ENCODE measurements at regions not wholly inside any gene's neighbourhood (a gene's known extent, or its start where the extent isn't known, plus 50 kb on each side); places are given as distances from the start of the nearest gene placed in this dataset.
"Not testable (repeated sequence)": the region's sequence is repeated elsewhere in the genome, so short reads cannot be mapped to it uniquely, and the experiment has no call there.

DNA sequence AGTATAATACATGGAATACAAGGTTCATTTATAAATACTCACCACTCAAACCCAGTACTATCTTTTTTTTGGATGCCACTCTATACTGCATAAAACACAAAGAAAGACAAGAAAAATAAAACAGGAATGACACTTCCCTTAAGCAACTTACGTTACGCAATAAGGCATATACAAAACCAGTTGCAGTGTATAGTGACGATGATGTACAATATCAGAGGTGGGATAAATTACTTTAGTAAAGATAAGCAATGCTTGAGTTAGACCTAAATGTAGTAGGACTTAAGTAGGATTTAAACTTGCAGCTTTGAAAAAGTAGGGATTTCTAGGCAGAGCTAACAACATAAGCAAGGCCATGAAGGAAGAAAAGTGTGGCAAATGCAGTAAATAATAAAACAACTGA is 374.9 kb downstream of the SPRY2 start:
- no peak for DNase-seq

DNA sequence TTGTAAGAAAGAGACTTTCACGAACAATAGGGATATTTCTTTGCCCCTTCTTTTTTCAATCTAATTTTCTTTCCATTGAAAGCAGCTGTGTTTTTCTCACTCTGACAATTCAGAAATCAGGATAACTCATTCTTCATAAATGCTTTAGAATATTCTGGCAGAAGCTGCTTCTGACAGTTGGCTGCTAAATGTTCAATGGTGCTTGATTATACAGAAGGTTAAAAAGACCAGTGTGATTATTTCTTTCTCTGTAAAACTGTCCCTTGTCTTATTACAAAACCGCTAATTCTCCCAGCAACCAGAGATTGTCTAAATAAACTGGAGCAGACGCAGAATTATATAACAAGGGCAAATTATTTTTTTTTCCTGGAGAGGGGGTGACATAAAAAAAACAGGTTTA is 394.4 kb downstream of the SPRY2 start:
- no peak for DNase-seq

DNA sequence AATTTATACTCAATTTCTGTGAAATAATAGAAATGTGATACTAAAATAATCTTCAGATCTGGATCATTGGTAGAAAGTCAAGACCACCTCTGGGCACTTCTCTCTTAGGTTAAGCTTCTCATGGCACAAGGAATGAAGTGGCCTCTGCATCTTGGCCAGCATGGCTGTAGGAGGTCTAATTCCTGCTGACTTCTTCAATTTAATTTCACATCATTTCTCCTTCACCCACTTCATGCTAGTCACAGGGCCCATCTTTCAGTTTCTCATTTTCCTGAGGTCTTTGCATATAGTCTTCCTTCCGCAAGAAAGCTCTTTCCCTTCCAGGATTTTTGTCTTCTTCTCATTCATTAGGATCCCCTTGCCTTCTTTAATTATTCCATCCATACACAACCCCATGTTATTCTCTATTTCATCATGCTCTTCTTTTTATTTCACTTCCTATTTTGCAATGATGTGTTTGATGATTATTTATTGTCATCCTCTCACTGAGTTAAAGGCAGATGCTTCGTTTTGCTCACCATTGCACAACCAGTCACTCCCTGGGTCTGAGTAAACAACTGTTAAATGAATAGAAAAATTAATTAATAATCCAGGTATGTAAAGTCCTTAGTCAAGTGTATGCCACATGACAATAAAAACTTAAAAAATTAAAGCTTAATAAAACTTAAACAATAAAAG is 397.4 kb downstream of the SPRY2 start:
- no peak for DNase-seq

DNA sequence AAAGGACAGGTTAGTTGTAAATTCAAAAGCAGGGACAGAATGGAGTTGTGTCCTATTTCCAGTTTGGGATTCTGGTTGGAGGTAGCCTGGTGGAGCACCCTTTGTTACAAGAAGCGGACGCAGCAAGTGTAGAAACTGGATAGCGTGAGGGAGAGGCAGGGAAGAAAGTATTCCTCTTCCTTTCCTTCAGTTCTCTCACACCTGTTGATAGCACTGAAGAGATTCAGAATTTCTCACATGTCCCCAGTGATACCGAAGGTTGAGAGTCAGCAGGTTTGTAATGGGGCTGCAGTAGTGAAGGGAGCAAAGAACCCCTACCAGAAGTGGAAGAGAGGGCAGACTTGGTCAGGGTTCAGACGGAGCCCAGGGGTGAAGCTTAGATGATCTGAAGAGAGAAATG is 399.2 kb downstream of the SPRY2 start:
- no peak for DNase-seq

DNA sequence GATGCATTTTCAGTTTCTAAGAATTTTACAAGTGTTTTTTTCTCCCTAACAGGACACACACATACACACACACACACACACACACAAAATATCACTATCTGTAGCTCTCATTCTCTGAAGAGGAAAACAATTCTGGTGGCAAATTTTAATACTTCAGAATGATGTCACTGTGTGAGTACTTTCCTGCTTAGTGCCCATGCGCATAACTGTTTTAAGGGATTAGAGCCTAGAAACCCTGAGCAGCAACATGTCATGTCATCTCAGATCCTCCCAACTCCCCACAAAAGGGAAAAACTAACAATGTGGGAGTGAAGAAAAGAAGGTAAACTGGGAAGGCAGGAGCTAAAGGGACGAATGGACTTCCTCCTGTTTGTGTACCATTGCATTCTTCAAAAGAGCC is 401.2 kb downstream of the SPRY2 start:
- DNase-seq = no peak

DNA sequence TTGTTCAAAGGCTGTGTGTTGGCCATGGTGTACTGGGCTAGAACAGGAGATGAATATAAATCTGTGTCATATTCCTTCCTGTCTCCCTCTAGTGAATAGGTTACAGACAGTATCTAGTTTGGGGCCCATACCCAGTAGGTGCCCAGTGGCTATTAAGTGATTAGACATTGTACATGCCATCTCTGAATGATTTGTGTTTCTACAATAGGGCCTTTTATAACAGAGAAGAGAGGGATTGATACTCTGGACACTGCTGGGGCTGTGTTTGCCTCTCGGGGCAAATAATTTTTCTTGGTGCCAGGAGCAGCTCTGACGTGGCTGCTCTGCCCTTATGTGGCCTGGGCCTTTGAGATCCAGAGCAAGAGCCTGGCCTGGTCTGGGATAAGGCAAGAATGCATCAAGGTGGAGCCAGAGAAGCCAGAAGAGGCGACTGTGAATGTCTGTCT is 403.1 kb downstream of the SPRY2 start:
- DNase-seq = no peak

DNA sequence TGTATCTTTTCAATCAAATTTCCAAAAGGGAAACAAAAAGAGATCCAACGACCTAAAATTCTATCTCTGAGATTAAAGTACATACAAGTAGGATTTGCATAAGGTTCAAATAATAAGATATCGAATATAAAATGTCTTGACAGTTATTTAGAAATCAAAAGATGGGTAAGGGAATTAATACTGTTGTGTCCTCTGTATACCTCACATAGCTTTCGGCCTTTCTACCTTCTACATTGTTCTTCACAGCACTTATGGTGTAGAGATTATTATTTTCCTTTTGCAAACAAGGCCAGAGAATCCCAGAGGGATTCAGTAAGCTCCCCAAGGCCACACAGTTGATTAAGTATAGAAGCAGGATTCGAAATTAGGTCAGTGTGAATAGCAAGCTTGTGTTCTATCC is 403.6 kb downstream of the SPRY2 start:
- DNase-seq = no peak

DNA sequence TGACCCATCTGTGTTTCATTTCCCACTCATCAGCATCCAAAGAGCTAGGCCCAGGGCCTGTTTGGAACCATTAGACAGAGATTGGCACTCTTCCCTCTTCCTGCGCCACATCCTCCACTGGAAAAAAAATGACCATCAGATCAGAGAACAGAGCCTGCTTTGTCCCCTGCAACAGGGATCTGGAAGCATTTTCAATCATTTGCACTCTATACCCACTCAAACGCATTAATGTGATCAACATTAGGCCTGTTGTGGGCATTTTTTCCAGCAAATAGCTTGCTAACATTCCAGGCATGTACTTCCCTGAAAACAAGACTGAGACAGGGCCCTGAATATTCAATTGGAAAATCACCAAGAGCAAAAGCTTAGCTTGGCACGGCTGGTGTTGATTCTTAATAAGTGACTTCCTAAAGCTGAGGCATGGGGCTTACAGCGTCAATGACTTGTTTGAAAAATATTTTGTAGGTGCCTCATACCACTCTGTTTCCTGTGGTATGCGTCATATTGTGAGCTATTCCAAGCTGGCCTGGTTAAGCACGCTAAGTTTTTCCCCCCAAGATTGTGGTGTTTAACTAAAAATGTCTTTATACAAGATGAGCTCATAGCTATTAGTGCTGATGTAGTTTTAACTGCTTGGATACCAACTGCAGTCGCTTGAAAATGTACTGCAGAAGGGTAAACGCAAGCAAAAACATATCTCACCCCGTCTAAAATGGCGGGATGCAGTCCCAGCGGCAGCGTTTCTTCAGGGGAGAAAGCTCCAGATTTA is 404.4 kb downstream of the SPRY2 start:
- no peak for DNase-seq

DNA sequence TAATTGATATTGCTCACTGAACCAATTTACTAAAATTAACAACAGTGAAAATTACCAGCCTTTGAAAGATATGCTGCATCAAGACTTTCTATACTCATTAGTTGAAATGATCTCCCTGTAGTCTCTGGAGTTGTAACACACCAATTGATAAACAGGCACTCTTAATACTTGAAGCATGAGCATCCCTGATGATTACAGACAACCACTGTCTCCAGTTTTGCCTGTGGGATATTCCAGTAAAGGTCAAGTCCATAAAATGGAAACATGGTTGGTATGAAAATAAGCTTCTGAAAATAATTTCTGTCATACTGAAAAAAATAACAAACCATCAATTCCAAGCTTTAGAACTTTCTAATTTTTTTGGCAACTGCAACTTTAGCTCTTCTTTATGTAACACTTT is 405.8 kb downstream of the SPRY2 start:
- DNase-seq = no peak

DNA sequence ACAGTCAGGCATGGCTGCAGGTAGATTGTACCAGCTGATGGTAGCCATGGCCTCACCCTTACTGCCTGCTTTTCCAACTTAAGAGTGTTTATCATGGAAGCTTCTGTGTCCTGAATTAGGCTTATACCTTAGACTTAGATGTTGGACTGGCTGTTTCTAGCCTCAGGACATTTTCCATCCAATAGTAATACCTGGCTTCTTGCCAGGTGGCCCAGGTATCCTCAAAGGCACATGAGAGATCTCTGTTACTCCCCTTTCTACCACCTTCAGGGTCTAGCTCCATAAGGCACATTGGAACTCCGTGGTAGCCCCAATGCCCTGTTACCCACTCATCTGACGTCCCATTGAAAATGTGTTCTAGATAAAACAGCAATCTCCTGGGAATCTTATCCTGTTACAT is 407.5 kb downstream of the SPRY2 start:
- DNase-seq = no peak

DNA sequence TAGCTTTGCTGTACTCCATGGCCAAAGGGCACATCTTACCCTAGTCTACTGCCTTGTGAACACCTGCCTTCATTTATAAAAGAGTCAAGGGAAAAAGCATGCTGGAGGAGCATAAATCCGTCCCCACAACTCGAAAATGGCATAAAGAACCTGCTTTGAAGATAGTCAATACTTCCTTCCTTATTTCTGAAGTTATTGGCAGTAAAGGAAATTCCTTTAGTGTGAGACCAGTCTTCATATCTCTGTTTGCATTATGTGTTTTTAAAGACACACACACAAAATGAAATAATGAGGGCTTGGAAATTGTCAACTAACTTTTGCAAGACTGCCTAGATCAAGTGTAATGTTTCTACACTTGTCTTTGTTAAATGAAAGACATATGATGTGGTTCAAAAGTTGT is 408.4 kb downstream of the SPRY2 start:
- DNase-seq = no peak

DNA sequence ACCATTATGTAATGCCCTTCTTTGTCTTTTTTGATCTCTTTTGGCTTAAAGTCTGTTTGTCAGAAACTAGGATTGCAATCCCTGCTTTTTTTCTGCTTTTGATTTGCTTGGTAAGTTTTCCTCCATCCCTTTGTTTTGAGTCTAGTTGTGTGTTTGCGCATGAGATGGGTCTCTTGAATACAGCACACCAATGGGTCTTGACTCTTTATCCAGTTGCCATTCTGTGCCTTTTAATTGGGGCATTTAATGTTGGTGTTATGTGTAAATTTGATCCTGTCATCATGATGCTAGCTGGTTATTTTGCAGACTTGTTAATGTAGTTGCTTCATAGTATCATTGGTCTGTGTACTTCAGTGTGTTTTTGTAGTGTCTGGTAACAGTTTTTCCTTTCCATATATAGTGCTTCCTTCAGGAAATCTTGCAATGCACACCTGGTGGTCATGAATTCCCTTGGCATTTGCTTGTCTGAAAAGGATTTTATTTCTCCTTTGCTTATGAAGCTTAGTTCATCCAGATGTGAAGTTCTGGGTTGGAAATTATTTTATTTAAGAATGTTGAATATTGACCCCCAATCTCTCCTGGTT is 416.9 kb downstream of the SPRY2 start:
- not testable (repeated sequence) for DNase-seq

DNA sequence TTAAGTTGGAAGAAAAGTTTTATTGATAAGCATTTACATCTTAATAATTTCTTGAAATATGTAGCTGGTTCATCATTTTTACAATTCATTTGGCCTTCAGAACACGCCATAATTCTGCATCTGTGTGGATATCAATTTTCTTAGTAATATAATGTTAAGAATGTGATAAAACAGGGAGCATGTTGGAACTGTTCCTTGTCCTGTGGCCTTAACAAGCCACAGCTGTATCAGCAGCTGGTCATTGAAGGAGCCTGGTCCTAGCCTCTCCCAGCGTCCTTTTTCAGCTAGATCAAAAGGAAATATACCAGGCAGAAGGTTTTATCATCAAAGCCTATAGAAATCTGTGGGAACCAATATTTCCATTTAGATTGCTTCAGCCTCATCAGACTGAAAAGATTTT is 421.8 kb downstream of the SPRY2 start:
- DNase-seq = no peak

DNA sequence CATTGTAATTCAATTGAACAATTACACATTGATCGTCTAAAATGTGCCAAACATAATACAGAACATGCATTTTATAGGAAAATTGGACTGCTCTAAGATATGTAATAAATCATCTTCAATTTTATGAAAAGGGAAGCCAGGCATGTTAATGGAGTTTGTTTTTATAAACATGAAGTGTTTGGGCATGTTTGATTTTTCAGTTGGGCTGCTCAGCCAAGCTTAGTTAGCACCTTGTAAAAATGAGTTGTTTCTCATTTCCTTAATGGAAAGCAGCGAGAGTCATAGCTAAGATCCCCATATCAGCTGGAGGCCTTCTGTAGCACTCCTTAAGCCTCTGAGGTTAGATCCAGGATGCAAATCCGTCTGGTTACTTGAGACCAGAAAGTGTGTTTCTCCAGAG is 422.3 kb downstream of the SPRY2 start:
- no peak for DNase-seq

DNA sequence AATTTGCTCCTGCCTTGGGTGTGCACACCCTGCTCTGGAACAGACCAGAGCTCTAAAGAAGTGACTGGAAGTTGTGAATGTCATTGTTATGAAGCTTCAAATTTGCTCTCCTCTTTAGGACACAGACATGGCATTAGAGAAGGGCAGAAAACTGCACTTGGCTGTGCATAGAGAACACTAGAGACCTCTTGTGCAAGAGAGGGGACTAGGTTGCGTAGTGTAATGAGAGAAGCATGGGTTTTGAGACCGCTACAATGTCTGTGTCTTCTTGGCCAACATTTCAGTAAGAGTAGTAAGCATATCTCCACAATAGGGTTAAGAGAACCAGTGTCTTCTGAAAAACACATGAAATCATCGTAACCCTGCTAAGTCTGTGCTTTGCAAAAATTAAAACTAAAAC is 423.3 kb downstream of the SPRY2 start:
- no peak for DNase-seq

DNA sequence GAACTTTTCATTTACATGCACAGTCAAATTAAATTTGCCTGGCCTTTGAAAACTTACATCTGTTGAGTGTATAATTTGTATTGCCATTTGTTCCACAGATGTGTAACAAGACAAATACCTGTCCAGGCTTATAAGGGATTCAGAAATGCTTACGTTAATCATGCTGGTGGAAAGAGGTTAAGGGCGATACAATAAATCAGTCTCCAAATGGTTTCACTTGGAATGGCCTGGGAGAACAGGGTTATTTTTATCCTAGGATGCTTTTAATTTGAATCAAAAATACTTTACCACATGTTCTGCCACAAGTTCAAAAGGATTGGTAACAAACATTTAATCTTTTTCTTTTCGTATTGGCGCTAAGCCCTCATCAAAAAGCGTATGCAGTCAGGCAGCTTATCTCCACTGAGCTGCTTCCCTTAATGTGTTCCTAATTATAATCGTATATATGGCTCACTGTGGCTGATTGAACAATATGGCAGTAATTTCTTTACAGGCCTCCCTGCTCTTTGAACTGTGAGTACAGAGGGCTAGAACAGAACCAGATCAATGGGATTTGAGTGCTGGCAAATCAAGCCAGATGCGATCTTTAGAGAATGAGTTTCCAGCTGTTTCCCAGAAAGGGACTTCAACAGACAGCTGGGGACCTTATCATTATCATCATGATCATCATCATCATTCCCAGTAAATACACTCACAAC is 425.7 kb downstream of the SPRY2 start:
- DNase-seq = no peak

DNA sequence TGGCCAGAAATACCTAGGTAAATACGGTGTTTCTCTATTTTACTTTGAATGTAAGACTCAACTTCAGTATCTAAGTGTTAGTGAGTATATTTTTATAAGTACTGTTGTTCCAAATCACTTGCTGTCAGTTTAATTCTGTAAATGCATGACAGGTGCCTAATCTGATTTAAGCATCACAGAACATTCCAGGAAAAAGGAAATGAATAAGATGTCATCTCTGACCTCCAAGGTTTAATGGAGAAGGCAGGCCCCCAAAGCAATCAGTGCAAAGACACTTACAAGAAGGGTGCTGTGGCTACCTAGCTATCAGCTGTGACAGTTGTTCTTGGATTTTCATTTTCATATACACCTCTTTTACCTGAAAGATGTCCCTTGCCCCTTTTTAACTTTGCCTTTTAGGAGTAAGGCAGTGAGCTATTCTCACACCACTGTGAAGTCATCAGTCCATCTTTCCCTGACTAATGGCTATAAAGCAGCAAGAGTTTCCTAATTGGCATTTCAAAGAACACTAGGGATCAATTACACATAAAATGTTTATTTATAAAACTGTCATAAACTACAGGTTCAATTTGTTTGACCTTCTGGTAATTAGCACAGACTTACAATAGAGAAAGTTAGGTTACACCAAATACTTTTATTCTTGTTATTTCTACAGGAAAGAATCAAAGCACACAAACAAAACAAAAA is 427.6 kb downstream of the SPRY2 start:
- DNase-seq = no peak

DNA sequence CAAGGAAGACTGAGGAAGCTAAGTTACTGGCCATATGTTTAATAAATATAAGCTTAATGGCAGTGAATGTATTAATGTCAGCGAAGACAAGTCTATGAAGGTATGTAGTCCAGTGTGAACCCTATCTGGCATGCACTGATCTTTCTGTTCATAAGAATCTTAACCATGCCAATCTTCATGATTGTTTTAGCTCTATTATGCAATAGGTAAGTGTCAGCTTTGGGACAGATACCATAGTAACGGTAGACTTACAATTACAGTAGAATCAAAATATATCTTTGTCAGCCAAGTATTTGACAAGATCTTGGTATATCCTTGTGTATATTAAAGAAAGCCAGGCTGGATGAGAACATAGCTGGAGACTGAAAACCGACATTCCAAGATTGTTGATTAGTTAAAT is 428.5 kb downstream of the SPRY2 start:
- DNase-seq = no peak

DNA sequence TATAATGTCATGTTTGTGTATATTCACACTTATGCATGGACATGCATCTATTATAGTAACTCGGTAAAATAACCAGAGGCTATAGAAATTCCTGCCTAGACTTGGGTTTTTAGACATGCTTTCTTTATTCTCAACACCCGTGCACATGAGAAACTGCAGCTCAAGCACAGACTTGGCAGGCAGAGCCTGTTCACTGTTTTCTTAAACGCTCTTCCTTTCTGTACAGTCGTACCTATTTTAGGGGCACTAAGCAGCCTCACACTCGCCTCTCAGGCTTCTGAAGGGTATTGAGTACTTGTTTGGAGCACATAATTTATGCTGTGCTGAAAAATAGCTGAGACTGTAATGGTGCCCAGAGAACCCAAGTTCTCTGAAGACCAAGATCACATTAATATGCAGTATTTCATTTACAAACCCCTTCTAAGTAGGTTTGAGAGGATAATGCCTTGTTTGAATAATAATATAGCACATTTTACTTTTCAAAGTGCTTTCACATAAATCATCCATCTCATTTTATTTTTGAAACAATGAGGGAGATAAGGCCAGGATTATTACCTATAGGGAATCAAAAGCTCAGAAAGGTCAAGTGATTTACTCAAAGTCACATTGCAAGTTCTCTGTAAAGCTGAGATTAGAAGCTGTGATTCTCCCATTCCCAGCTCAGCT is 429.9 kb downstream of the SPRY2 start:
- no peak for DNase-seq

DNA sequence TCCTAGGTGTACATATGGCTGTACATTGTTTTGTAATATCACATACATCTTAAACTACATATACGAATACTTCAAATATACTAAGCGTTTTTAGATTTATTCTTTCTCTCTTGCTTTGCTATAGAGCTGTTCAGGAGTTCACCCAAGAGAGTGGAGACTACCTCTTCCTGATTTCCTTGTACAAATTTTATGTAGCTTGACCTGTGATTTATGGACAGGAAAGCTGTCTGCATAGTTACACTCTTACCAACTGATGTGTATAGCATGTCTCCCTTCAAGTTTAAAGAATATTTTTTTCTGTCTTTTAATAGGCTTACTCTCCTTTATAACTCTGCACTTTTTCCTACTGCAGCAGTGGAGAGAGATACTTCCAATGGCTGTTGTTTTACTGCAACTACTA is 428.7 kb downstream of the NDFIP2 start:
- DNase-seq = no peak

DNA sequence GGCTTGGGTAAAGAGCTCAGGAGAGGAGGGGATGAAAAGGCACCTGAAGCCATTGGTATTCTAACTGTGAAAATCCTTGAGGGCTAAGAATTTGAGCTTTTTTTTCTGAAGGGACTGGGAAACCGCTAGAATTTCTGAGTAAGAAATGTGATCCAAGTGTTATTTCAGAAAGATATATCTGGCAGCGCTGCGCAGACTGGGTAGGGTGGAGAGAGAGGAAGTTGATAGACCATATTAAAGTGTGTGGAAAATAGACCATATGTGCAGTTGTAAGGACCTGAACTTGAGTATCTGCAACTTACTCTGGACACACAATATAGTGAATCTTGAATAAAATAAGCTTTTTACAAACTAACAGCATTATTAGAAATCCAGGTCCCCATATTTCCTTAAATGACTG is 427.4 kb downstream of the NDFIP2 start:
- no peak for DNase-seq

DNA sequence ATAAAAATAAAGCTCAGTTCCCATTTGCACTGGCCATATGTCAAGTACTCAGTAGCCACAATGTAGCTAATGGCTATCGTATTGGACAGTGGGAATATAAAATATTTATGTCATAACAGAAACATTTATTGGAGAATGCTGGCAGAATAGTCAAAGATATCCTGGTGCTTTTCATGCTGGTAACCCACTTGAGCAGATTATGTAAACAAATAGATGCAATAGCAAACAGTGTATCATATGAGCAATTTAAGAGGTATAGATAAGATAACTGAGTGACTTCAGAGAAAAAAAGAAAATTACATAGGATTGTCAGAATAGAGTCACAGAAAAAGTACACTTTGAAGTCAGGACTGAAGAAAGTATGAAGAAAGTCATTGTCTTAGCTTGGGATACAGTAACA is 426.6 kb downstream of the NDFIP2 start:
- DNase-seq = no peak

DNA sequence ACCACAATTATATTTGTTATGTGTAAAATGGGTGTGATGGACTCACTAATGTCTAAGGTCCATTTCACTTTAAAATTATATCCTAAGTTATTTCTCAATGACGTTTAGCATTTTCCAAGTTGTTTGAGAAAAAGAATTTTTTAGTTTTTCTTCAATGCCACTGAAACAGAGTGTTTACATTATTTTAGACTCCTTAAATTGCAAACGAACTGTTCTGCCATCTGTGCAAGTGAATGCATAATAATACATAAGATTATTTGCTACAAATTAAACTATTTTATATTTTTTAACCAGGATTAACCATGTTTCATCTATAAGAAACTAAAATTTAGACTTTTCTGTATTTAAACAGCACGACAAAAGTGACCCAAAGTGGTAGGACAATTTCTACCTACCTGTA is 425.4 kb downstream of the NDFIP2 start:
- no peak for DNase-seq

Measured in activated CD4-positive, alpha-beta T cell treated with anti-CD3 and anti-CD28 coated beads, Interleukin-2, amount 50 U/mL, for 16 hours (primary cell).